IMR-90 (cell line): ENCODE measurements at regions not wholly inside any gene's neighbourhood (a gene's known extent, or its start where the extent isn't known, plus 50 kb on each side); places are given as distances from the start of the nearest gene placed in this dataset. TPM values are rescaled to one million over a fixed set of nuclear protein-coding genes. Genes with fewer than 3 reads are reported as not detected.

Experiments used
- ATAC-seq: fragments of 200-7000 bp; cut with Tn5 transposase; 2 replicates; pipeline ENCODE4 v1.9.1; 2020; ENCODE audit warnings: low read depth, mild to moderate bottlenecking, moderate library complexity
- BruUV-seq: library from RNA; stranded (reverse); fragments of 400-500 nt; replicated peaks from 2 replicates; lab custom pipeline; 2021; lab: Mats Ljungman, UMichigan
- CTCF ChIA-PET: fragments of 300-600 bp; formaldehyde crosslinking; extraction: SDS; loops from one replicate; lab custom pipeline; 2021; ENCODE audit warnings: antibody characterized with exemption; lab: Yijun Ruan, JAX
- POLR2A ChIA-PET: fragments of 300-600 bp; sonication (Branson Sonifier 250); formaldehyde crosslinking; loops from one replicate; lab custom pipeline; 2022; ENCODE audit warnings: antibody characterized with exemption; ENCODE audit not compliant: unreplicated experiment; lab: Charles Lee
- DNase-seq: peaks from one replicate; pipeline ENCODE4 v3.0.0; 2013
- H2AFZ ChIP-seq: replicated peaks from 2 replicates; pipeline ENCODE3; 2013; ENCODE audit warnings: low read length, mild to moderate bottlenecking; ENCODE audit not compliant: poor library complexity
- H2AK5ac ChIP-seq: 2 replicates; pipeline ENCODE4 v1.6.1; 2013; ENCODE audit warnings: low read depth, low read length, inconsistent platforms
- H2AK9ac ChIP-seq: replicated peaks from 2 replicates; pipeline ENCODE3; 2013; ENCODE audit warnings: mild to moderate bottlenecking, low read depth, low read length, moderate library complexity; ENCODE audit not compliant: poor library complexity
- H2BK120ac ChIP-seq: 2 replicates; pipeline ENCODE4 v1.6.1; 2013; ENCODE audit warnings: low read depth, low read length, inconsistent platforms
- H2BK15ac ChIP-seq: 3 replicates; pipeline ENCODE4 v1.6.1; 2013; ENCODE audit warnings: low read depth, low read length, inconsistent platforms
- H2BK20ac ChIP-seq: 2 replicates; pipeline ENCODE4 v1.6.1; 2013; ENCODE audit warnings: low read depth, mild to moderate bottlenecking, inconsistent platforms, low read length, moderate library complexity
- H2BK5ac ChIP-seq: 2 replicates; pipeline ENCODE4 v1.6.1; 2013; ENCODE audit warnings: mild to moderate bottlenecking, low read depth, low read length, inconsistent platforms; ENCODE audit not compliant: poor library complexity, severe bottlenecking
- H3K14ac ChIP-seq: replicated peaks from 2 replicates; pipeline ENCODE4 v1.6.1; 2013; ENCODE audit warnings: low read depth, low read length, inconsistent platforms
- H3K18ac ChIP-seq: 2 replicates; pipeline ENCODE4 v1.6.1; 2013; ENCODE audit warnings: low read depth, low read length, control low read depth
- H3K23ac ChIP-seq: 2 replicates; pipeline ENCODE4 v1.6.1; 2013; ENCODE audit warnings: low read depth, low read length, inconsistent platforms
- H3K27ac ChIP-seq: 2 replicates; pipeline ENCODE4 v1.5.1; 2013; ENCODE audit warnings: mild to moderate bottlenecking, control low read depth, low read length; ENCODE audit not compliant: insufficient read depth
- H3K27me3 ChIP-seq: 2 replicates; pipeline ENCODE4 v1.6.1; 2013; ENCODE audit warnings: low read length; ENCODE audit not compliant: control insufficient read depth, insufficient read depth
- H3K36me3 ChIP-seq: 2 replicates; pipeline ENCODE4 v1.6.1; 2013; ENCODE audit warnings: low read length, mixed read lengths; ENCODE audit not compliant: control insufficient read depth, insufficient read depth
- H3K4ac ChIP-seq: 2 replicates; pipeline ENCODE4 v1.6.1; 2013; ENCODE audit warnings: low read depth, low read length, inconsistent platforms
- H3K4me1 ChIP-seq: 2 replicates; pipeline ENCODE4 v1.6.1; 2013; ENCODE audit warnings: low read length, mixed read lengths; ENCODE audit not compliant: control insufficient read depth, insufficient read depth
- H3K4me2 ChIP-seq: 2 replicates; pipeline ENCODE4 v1.6.1; 2013; ENCODE audit warnings: low read depth, mild to moderate bottlenecking, control low read depth, low read length, moderate library complexity
- H3K4me3 ChIP-seq: 2 replicates; pipeline ENCODE4 v1.5.1; 2013; ENCODE audit warnings: low read depth, mild to moderate bottlenecking, control low read depth, low read length, moderate library complexity; ENCODE audit not compliant: insufficient read depth
- H3K56ac ChIP-seq: 2 replicates; pipeline ENCODE4 v1.6.1; 2013; ENCODE audit warnings: low read length, inconsistent platforms; ENCODE audit not compliant: insufficient read depth; ENCODE audit errors: extremely low read depth
- H3K79me1 ChIP-seq, 2 experiments: 2 replicates each; pipeline ENCODE4 v1.6.1; 2013; ENCODE audit warnings: low read length in 2 of 2, inconsistent platforms in 1 of 2, low read depth in 1 of 2
- H3K9ac ChIP-seq: 2 replicates; pipeline ENCODE4 v1.6.1; 2013; ENCODE audit warnings: low read depth, low read length, control low read depth
- H3K9me1 ChIP-seq: 2 replicates; pipeline ENCODE4 v1.6.1; 2013; ENCODE audit warnings: low read length, inconsistent platforms; ENCODE audit not compliant: insufficient read depth
- H3K9me3 ChIP-seq: 2 replicates; pipeline ENCODE4 v1.6.1; 2013; ENCODE audit warnings: low read length; ENCODE audit not compliant: control insufficient read depth, insufficient read depth
- H4K20me1 ChIP-seq: 2 replicates; pipeline ENCODE4 v1.6.1; 2013; ENCODE audit warnings: low read length, inconsistent platforms; ENCODE audit not compliant: insufficient read depth
- H4K5ac ChIP-seq: 2 replicates; pipeline ENCODE4 v1.6.1; 2013; ENCODE audit warnings: mild to moderate bottlenecking, low read depth, low read length, control low read depth
- H4K8ac ChIP-seq, 2 experiments: 2 replicates each; pipeline ENCODE4 v1.6.1; 2013; ENCODE audit warnings: low read depth in 2 of 2, low read length in 2 of 2, control low read depth in 1 of 2, inconsistent platforms in 1 of 2
- H4K91ac ChIP-seq: 2 replicates; pipeline ENCODE4 v1.6.1; 2013; ENCODE audit warnings: low read depth, low read length, inconsistent platforms; ENCODE audit not compliant: insufficient read depth
- ELK1 ChIP-seq: fragments of 150-350 bp; IDR thresholded peaks from 2 replicates; pipeline ENCODE4 v1.6.1; 2016; ENCODE audit warnings: low read depth, mild to moderate bottlenecking, low read length, moderate library complexity, borderline replicate concordance
- RAD21 ChIP-seq: IDR thresholded peaks from 2 replicates; pipeline ENCODE4 v1.6.1; 2012; ENCODE audit warnings: low read length, improper control_type of control experiment
- WGBS, 2 experiments: methylation state at CpG; one replicate each; pipeline versions ENCODE4 v1.1.5 to v1.1.7; 2013; ENCODE audit warnings: missing lambda C conversion rate in 2 of 2; ENCODE audit not compliant: insufficient read length in 1 of 2; ENCODE audit errors: extremely low coverage in 2 of 2; 5-methylcytosine and 5-hydroxymethylcytosine counted together
- dilution Hi-C: fragments of 300-500 bp; cut with HindIII; formaldehyde crosslinking; loops from one replicate; pipeline ENCODE4 v1.14.3; 2018; ENCODE audit warnings: low sequenced_read_pairs; ENCODE audit not compliant: unreplicated experiment
- in situ Hi-C: fragments of 300-500 bp; cut with MboI; formaldehyde crosslinking; loops from 3 replicates; pipeline ENCODE4 v1.14.3; 2019; ENCODE audit warnings: low sequenced_read_pairs, inconsistent platforms, mixed read lengths
- intact Hi-C: fragments of 100-400 bp; cut with micrococcal nuclease; formaldehyde crosslinking; loops from 2 replicates; pipeline ENCODE4 v1.10.0; 2022
- microRNA-seq, 2 experiments: library from miRNA; stranded (forward) in 1 of 2; unstranded in 1 of 2; fragments of 10-50 nt in 1 of 2; fragments of <30 nt in 1 of 2; gene quantifications in 1 of 2; microRNA quantifications in 1 of 2; one replicate each; pipeline versions ENCODE3 to v1.1.0; 2013 to 2020; ENCODE audit not compliant: insufficient read depth in 1 of 2, insufficient read length in 1 of 2, unreplicated experiment in 1 of 2
- small RNA-seq, 5 experiments: library from RNA; depleted of rRNA; stranded (forward); fragments of <200 nt; gene quantifications; one replicate each; pipeline ENCODE3, GENCODE V24; 2012

GRCh38 chr7:124084024-124084423, 51.2 kb upstream of the TMEM229A start:
- Histone ChIP-seq H3K4ac (no peak overlapping the region), H2BK120ac (no peak overlapping the region), H4K8ac (no peak overlapping the region), H3K9me3 (no peaks in the 10 kb centered on the region), H2AFZ (no peak overlapping the region), H3K56ac (no peak overlapping the region), H2AK5ac (no peak overlapping the region), H3K9ac (no peak overlapping the region), H2BK5ac (no peak overlapping the region), H2BK20ac (no peak overlapping the region), H4K20me1 (no peaks in the 10 kb centered on the region), H3K27me3 (no peaks in the 10 kb centered on the region), H2BK15ac (no peak overlapping the region), H3K23ac (no peak overlapping the region), H3K36me3 (no peaks in the 10 kb centered on the region), H3K14ac (no peak overlapping the region), H3K4me1 (no peaks in the 10 kb centered on the region), H3K27ac (no peak overlapping the region), H3K18ac (no peak overlapping the region), H4K5ac (no peak overlapping the region), H3K4me3 (no peak overlapping the region), H3K79me1 (no peaks in the 10 kb centered on the region), H2AK9ac (no peak overlapping the region), H3K4me2 (no peak overlapping the region), H4K91ac (no peak overlapping the region), H3K9me1 (no peaks in the 10 kb centered on the region)
- no peak for TF ChIP-seq RAD21
- TF ChIP-seq ELK1 = no peak
- ATAC-seq (no peak), DNase-seq (no peak)
- intact Hi-C loops = no loop called here
- dilution Hi-C loops = no loop called here
- WGBS, 2 experiments = no CpG with 5 or more reads among the region's 3 CpGs
- in situ Hi-C loops = no loop called here
- no TSS peak for BruUV-seq
- POLR2A ChIA-PET = no interaction called here
- CTCF ChIA-PET = no interaction called here

Small RNA genes lying in the stretch of these regions (microRNA-seq; reads per million reads assigned to microRNA genes)
- not detected for gene RNU6-102P (ENCODE audit: insufficient read depth, insufficient read length)

Small RNA genes lying in the stretch of these regions (small RNA-seq; reads per million reads assigned to genes)
- gene RNU6-102P = 0 reads per million in 5 experiments
